ENCODE measurements at regions not wholly inside any gene's neighbourhood (a gene's known extent, or its start where the extent isn't known, plus 50 kb on each side); places are given as distances from the start of the nearest gene placed in this dataset.

- H3K27me3 ChIP-seq (ENCODE audit: control insufficient read depth in 2 of 2, insufficient read depth in 2 of 2, low read length in 2 of 2): no peaks in the 10 kb centered on the region
- no peaks in the 10 kb centered on the region for H3K4me1 Mint-ChIP-seq
- DNase-seq: no peak
- no peaks in the 10 kb centered on the region for H4K20me1 ChIP-seq (ENCODE audit: insufficient read depth, low read length)
- H3K27ac Mint-ChIP-seq: no peak overlapping the region
- H3K4me1 ChIP-seq (ENCODE audit: control insufficient read depth in 1 of 2, insufficient read depth in 2 of 2, low read length in 2 of 2): no peaks in the 10 kb centered on the region
- H3K79me2 ChIP-seq (ENCODE audit: insufficient read depth, low read length): no peaks in the 10 kb centered on the region
- H3K4me3 ChIP-seq (replicated peaks in 1 of 3; ENCODE audit: low read depth in 2 of 3, low read length in 3 of 3): no peak overlapping the region
- no peak overlapping the region for H3K27ac ChIP-seq (ENCODE audit: low read depth in 1 of 2, low read length in 2 of 2)
- no peak overlapping the region for H3K9ac ChIP-seq (ENCODE audit: insufficient read depth, low read length, poor library complexity, severe bottlenecking)
- H2AFZ ChIP-seq (ENCODE audit: insufficient read depth, low read depth, low read length, poor library complexity, severe bottlenecking): no peak overlapping the region
- intact Hi-C loops (cut with micrococcal nuclease): no loop called here
- H3K9me3 ChIP-seq (replicated peaks in 1 of 2; ENCODE audit: control insufficient read depth in 1 of 2, insufficient read depth in 1 of 2, low read length in 2 of 2): peaks cover 0 to 11% of the 10 kb centered on the region in 2 donors
- peaks cover 0 to 4% (median 2%) of the 10 kb centered on the region in 3 donors for H3K27me3 Mint-ChIP-seq (ENCODE audit: low read depth in 3 of 3)
- no peak overlapping the region for H3K4me2 ChIP-seq (replicated peaks; ENCODE audit: extremely low read depth, low read length, poor library complexity, severe bottlenecking)
- H3K4me3 Mint-ChIP-seq: no peak overlapping the region
- no peaks in the 10 kb centered on the region for H3K36me3 ChIP-seq (replicated peaks in 1 of 2; ENCODE audit: control insufficient read depth in 1 of 2, insufficient read depth in 2 of 2, low read length in 2 of 2)
- no peaks in the 10 kb centered on the region for H3K36me3 Mint-ChIP-seq
- no peak for TF ChIP-seq CTCF (IDR thresholded peaks at IDR 0.05)
- peaks cover 2 to 27% (median 10%) of the 10 kb centered on the region in 7 donors for H3K9me3 Mint-ChIP-seq
These were observed 67.1 kb upstream of the RIOK2 start for GRCh38 chr5:97250113-97250512.

- no peak overlapping the region for H3K9ac ChIP-seq (ENCODE audit: insufficient read depth, low read length, poor library complexity, severe bottlenecking)
- no peak overlapping the region for H3K4me3 Mint-ChIP-seq
These were observed 83.0 kb upstream of the RIOK2 start for GRCh38 chr5:97266076-97266475.

More at GRCh38 chr5:97266076-97266475, 83.0 kb upstream of the RIOK2 start:
- no peak overlapping the region for H3K4me3 ChIP-seq (replicated peaks in 1 of 3; ENCODE audit: low read depth in 2 of 3, low read length in 3 of 3)
- DNase-seq: no peak
- Mint-ChIP-seq H3K27ac (no peak overlapping the region), H3K9me3 (peaks cover 0 to 9% (median 1%) of the 10 kb centered on the region in 7 donors), H3K4me1 (no peaks in the 10 kb centered on the region), H3K27me3 (ENCODE audit: low read depth in 3 of 3) (peaks cover 0 to 3% (median 0%) of the 10 kb centered on the region in 3 donors), H3K36me3 (no peaks in the 10 kb centered on the region)
- H3K27me3 ChIP-seq (ENCODE audit: control insufficient read depth in 2 of 2, insufficient read depth in 2 of 2, low read length in 2 of 2): no peaks in the 10 kb centered on the region
- no peak overlapping the region for H2AFZ ChIP-seq (ENCODE audit: insufficient read depth, low read depth, low read length, poor library complexity, severe bottlenecking)
- H4K20me1 ChIP-seq (ENCODE audit: insufficient read depth, low read length): no peaks in the 10 kb centered on the region
- no peaks in the 10 kb centered on the region for H3K79me2 ChIP-seq (ENCODE audit: insufficient read depth, low read length)
- no peaks in the 10 kb centered on the region for H3K9me3 ChIP-seq (replicated peaks in 1 of 2; ENCODE audit: control insufficient read depth in 1 of 2, insufficient read depth in 1 of 2, low read length in 2 of 2)
- H3K27ac ChIP-seq (ENCODE audit: low read depth in 1 of 2, low read length in 2 of 2): no peak overlapping the region
- TF ChIP-seq CTCF (IDR thresholded peaks at IDR 0.05): no peak
- no peaks in the 10 kb centered on the region for H3K36me3 ChIP-seq (replicated peaks in 1 of 2; ENCODE audit: control insufficient read depth in 1 of 2, insufficient read depth in 2 of 2, low read length in 2 of 2)
- no peaks in the 10 kb centered on the region for H3K4me1 ChIP-seq (ENCODE audit: control insufficient read depth in 1 of 2, insufficient read depth in 2 of 2, low read length in 2 of 2)
- H3K4me2 ChIP-seq (replicated peaks; ENCODE audit: extremely low read depth, low read length, poor library complexity, severe bottlenecking): no peak overlapping the region
- intact Hi-C loops (cut with micrococcal nuclease): no loop called here
